Natural killer cell treated with Interleukin-12 subunit alpha and Interleukin-12 subunit beta and Interleukin-15 and Interleukin-18, amount 100 ng/mL, for 72 hours (primary cell): ENCODE measurements at regions not wholly inside any gene's neighbourhood (a gene's known extent, or its start where the extent isn't known, plus 50 kb on each side); places are given as distances from the start of the nearest gene placed in this dataset.

Experiments used
- ATAC-seq, 2 donors: fragments of 150-1000 bp; cut with Tn5 transposase in 1 of 2; sonication (Bioruptor Pico), chemical (Tn5 transposase) in 1 of 2; 2 replicates each; pipeline ENCODE4 v1.10.0; 2021
- DNase-seq: peaks from one replicate; pipeline ENCODE4 v3.0.0; 2022; ENCODE audit warnings: low spot score
- H3K27ac Mint-ChIP-seq, 2 donors: 1 replicate in 1 of 2; 2 replicates in 1 of 2; pipeline ENCODE4 v1.8.0; 2022; ENCODE audit warnings: mixed read lengths in 2 of 2, mild to moderate bottlenecking in 1 of 2, moderate library complexity in 1 of 2
- H3K27me3 Mint-ChIP-seq, 2 donors: 1 replicate in 1 of 2; 2 replicates in 1 of 2; pipeline ENCODE4 v1.8.0; 2022; ENCODE audit warnings: mixed read lengths in 2 of 2
- H3K36me3 Mint-ChIP-seq: one replicate; pipeline ENCODE4 v1.8.0; 2022; ENCODE audit warnings: mixed read lengths
- H3K4me1 Mint-ChIP-seq, 2 donors: 1 replicate in 1 of 2; 2 replicates in 1 of 2; pipeline ENCODE4 v1.8.0; 2022; ENCODE audit warnings: low read depth in 2 of 2, mixed read lengths in 2 of 2, mild to moderate bottlenecking in 1 of 2
- H3K4me3 Mint-ChIP-seq: one replicate; pipeline ENCODE4 v1.8.0; 2022; ENCODE audit warnings: mixed read lengths
- H3K9me3 Mint-ChIP-seq: 2 replicates; pipeline ENCODE4 v1.8.0; 2022; ENCODE audit warnings: mixed read lengths

DNA sequence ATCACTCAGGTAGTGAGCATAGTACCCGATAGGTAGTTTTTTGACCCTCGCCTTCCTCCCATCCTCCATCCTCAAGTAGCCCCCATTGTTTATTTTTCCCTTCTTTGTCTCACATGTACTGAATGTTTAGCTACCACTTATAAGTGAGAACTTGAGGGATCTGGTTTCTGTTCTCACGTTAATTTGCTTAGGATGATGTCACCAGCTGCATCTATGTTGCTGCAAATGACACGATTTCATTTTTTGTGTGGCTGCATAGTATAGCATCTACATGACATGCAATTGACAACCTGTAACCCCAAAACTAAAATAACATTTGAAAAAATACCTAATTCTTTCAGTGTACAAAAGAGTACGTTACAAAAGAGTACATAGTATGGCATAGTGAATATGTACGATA is 254.0 kb upstream of the NOVA1 start:
- H3K9me3 Mint-ChIP-seq: peaks cover 13% of the 10 kb centered on the region
- H3K4me3 Mint-ChIP-seq: no peak overlapping the region
- ATAC-seq (no peak), DNase-seq (no peak)
- no peaks in the 10 kb centered on the region for H3K4me1 Mint-ChIP-seq
- no peaks in the 10 kb centered on the region for H3K27me3 Mint-ChIP-seq
- peaks cover 4% of the 10 kb centered on the region for H3K36me3 Mint-ChIP-seq
- H3K27ac Mint-ChIP-seq: no peak overlapping the region

DNA sequence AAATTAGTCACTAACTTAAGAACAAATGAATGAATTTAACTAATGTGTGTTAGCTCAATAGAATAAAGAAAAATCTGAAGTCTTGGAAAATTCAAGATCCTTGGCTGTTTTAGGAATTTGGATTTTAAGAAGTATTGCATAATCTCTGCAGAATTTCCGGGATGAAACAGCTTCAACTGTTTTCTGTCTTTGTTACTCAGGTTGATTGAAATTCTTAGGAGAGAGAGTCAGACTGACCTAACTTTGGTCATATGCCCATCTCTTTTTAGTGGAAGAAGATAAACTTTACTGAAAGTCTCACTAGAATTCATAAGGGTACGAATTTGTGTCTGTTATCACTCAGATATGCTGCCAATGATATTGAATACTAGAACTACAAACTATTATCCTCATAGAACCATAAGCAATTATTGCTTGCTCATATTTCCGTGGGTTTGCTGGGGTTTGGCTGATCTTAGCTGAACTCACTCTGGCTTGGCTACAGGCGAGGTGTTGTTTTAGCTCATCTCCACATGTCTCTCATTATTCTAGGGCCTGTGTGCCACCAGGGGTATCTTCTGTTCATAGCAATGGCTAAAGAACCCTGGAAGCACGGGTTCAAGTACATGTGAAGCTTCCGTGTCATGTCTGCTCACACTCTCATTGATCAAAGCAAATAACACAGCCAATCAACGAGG is 257.4 kb upstream of the NOVA1 start:
- DNase-seq (no peak), ATAC-seq (no peak)
- H3K36me3 Mint-ChIP-seq: peaks cover 4% of the 10 kb centered on the region
- H3K27ac Mint-ChIP-seq: no peak overlapping the region
- H3K27me3 Mint-ChIP-seq: no peaks in the 10 kb centered on the region
- H3K4me3 Mint-ChIP-seq: no peak overlapping the region
- H3K9me3 Mint-ChIP-seq: peaks cover 9% of the 10 kb centered on the region
- H3K4me1 Mint-ChIP-seq: no peaks in the 10 kb centered on the region

DNA sequence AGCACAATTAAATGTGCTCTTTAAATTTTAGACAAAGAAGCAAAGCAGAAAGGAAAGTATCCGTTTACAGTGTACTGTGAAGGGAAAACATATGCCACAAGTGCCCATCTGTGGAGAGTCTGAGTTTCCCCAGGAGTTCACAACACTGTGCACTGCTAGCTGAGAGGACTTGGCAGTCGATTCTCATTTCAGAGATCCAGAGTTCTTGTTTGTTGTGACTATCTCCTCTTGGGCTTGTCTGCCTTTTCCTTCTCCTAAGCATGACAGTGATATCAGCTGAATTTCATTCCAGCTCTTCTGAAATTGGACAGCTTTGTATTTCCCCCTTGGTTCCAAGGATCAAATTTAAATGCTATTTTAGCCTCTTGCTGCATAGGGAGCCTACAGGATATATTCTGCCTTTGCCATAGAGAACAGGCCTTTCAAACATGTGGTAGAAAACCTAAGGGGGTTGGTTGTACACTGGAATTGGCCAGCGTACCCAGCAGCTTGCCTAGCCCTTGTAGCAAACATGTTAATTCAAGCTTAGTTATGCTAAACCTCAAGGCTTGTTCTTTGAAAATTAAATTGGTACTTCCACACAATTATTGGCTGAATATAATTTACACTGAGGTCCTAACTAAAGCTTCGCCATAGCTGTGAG is 259.2 kb upstream of the NOVA1 start:
- no peaks in the 10 kb centered on the region for H3K4me1 Mint-ChIP-seq
- no peak for ATAC-seq
- H3K27me3 Mint-ChIP-seq: no peaks in the 10 kb centered on the region
- H3K27ac Mint-ChIP-seq: no peak overlapping the region
- H3K36me3 Mint-ChIP-seq: peaks cover 4% of the 10 kb centered on the region
- peaks cover 9% of the 10 kb centered on the region for H3K9me3 Mint-ChIP-seq
- no peak for DNase-seq
- no peak overlapping the region for H3K4me3 Mint-ChIP-seq

DNA sequence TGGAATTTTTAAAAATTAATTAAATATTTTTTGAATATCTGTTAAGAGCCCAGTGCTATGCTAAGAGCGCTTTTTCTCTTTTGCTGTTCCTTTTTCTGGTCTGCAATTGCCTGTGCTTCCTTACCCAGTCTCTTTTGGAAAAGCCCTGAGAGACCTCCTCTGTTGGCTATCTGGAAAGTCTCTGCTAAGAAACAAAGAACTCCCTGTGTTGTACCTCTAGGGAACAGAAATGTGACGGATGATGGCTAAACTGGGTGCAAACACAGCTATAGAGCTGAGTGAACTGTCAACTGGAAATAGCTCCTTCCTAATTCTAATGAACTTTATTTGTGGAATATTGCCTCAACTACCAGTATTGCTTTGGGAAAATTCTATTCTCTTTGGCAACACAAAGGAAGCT is 261.6 kb upstream of the NOVA1 start:
- no peak for ATAC-seq
- Mint-ChIP-seq H3K9me3 (peaks cover 3% of the 10 kb centered on the region), H3K36me3 (peaks cover 4% of the 10 kb centered on the region), H3K27ac (no peak overlapping the region), H3K27me3 (no peaks in the 10 kb centered on the region), H3K4me3 (no peak overlapping the region), H3K4me1 (no peaks in the 10 kb centered on the region)
- no peak for DNase-seq

DNA sequence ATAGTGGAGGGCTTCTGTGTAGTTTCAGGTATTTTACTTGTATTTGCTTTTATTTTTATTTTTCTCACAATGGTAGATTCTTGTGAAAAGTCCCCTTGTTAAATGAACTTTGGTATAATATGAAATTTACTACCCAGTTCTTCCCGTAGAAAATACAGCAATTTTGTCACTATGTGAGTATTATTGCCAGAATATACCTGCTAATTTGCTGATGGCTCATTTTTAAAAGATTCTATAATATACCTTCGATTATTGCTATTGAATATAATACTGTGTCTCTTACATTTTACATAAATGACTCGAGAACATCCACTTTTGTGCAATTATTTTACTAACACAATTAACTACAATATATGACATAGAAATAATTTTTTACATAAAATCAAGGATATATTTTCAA is 262.3 kb upstream of the NOVA1 start:
- peaks cover 4% of the 10 kb centered on the region for H3K36me3 Mint-ChIP-seq
- no peak for ATAC-seq
- H3K27ac Mint-ChIP-seq: no peak overlapping the region
- no peaks in the 10 kb centered on the region for H3K27me3 Mint-ChIP-seq
- peaks cover 3% of the 10 kb centered on the region for H3K9me3 Mint-ChIP-seq
- no peak overlapping the region for H3K4me3 Mint-ChIP-seq
- no peak for DNase-seq
- H3K4me1 Mint-ChIP-seq: no peaks in the 10 kb centered on the region

DNA sequence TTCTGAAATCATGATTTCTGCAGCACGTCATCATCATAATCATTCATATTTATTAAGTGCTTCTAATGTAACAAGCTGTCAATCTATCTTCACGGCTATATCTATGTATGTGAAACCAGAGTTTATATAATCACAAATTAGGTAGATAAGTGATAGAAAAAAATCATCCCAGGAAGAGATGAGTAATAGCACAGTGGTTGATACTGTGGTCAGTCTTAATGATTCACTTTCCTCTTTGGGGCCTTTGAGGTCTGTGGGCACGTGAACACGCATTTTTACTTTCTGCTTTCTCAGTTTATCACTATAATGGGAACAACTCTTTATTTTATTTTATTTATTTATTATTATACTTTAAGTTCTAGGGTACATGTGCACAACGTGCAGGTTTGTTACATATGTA is 265.9 kb upstream of the NOVA1 start:
- peaks cover 2% of the 10 kb centered on the region for H3K9me3 Mint-ChIP-seq
- DNase-seq (no peak), ATAC-seq (no peak)
- no peak overlapping the region for H3K27ac Mint-ChIP-seq
- no peaks in the 10 kb centered on the region for H3K27me3 Mint-ChIP-seq
- H3K36me3 Mint-ChIP-seq: no peaks in the 10 kb centered on the region
- no peak overlapping the region for H3K4me3 Mint-ChIP-seq
- no peaks in the 10 kb centered on the region for H3K4me1 Mint-ChIP-seq

DNA sequence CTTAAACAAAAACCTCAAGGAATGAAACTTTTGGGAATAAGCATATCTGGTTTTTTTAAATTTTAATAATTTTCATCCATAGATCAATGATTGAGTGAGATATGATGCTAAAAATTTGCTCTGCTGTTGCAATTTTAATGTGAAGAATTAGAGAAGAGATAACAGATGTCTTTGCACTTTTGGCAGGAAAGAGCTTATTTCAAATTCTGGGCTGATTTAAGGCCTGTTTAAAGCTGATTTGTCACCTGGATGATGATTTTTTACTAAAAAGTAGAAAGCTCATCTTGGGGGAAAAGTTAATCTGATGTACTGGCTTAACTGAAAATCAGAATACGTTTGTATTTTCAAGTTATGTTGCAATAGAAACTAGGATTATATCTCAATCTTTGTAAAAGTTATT is 268.9 kb upstream of the NOVA1 start:
- Mint-ChIP-seq H3K36me3 (no peaks in the 10 kb centered on the region), H3K9me3 (peaks cover 6% of the 10 kb centered on the region), H3K4me3 (no peak overlapping the region), H3K4me1 (no peaks in the 10 kb centered on the region), H3K27me3 (no peaks in the 10 kb centered on the region), H3K27ac (no peak overlapping the region)
- DNase-seq (no peak), ATAC-seq (no peak)

DNA sequence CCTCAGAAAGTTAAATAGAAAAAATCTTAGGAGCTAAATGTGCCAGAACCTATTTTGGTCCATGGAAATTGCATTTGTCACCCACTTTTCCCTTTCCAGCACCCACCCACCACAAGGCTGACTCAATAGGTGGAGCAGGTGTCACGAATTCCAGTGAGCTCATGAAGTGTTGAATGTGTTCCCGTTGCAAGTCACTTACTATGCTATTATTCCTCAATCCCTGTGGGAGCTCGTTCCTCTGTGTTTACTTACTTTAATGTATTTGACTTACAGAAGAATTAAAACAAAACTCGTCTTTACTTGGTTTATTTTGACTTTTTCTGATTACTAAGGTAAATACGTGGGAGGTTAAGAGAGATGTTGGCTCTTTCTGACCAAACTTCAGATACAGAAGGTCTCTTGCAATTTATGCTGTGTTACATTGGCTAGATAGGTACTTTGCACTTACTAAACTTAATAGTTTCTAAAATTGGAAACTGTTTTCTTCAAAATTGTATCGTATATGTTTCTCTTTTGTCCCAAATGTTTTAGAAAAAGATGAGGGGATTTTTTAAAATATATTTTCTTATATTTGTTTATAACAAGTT is 269.4 kb upstream of the NOVA1 start:
- H3K36me3 Mint-ChIP-seq: no peaks in the 10 kb centered on the region
- no peak overlapping the region for H3K27ac Mint-ChIP-seq
- H3K9me3 Mint-ChIP-seq: peaks cover 6% of the 10 kb centered on the region
- no peak for ATAC-seq
- DNase-seq: no peak
- no peaks in the 10 kb centered on the region for H3K4me1 Mint-ChIP-seq
- H3K4me3 Mint-ChIP-seq: no peak overlapping the region
- no peaks in the 10 kb centered on the region for H3K27me3 Mint-ChIP-seq

DNA sequence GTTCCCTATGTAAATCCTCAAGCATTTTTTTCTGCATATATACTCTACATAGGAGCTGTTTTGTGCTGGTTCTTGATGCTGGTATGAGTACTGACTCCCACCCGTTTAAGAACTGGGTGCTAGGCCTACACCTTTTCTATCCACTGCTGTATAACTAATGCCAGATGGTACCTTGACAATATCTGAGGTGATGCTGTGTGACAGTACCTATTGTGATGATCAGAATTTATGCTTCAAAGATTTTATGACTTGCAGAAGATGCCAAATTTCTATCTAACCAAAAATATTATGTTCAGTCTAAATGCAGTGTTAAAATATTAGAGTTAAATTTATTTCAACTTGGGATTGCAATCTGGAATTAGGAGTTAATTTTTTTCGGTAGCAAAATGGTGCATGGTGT is 272.3 kb upstream of the NOVA1 start:
- Mint-ChIP-seq H3K36me3 (peaks cover 4% of the 10 kb centered on the region), H3K27ac (no peak overlapping the region), H3K4me3 (no peak overlapping the region), H3K4me1 (no peaks in the 10 kb centered on the region), H3K9me3 (peaks cover 17% of the 10 kb centered on the region), H3K27me3 (no peaks in the 10 kb centered on the region)
- no peak for ATAC-seq
- DNase-seq: no peak

DNA sequence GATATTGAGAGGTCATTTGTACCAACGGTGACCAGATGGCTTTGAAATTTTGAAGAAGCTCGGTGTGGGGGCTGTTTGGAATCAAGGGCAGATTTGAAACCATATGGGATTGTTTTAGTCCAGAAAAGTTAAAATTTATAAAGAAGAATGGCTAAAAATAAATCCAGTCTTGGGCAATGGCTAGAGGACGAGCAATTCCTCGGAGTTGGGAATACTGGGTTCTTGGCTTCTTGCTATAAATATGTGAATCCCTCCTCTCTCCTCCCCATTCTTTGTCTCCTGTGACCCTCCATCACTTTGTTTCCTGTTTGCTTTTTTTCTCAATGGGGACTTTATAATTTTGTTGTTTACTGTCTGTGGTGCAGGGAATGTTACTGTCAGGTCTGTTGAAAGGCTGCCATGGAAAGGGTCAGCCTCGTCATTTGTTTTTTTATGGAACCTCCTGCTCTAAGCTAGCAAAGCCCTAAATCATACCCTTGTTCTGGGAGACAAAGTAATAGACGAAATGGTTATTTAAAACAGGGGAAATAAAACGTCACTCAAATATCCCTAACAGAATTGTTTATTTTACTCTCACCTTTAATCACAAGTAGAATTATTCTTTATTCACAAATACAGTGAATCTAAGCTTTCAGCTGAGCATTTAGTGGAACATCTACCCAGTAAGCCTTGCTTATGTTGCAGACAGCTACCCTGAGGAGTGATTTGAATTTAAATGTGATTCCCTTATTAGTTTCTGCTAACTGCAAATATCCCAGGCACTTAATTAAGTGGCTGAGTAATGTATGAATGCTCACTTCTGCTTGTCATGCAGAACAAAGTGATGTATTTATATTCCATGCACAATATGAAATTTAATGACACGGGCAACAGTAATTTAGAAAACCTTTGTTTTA is 273.1 kb upstream of the NOVA1 start:
- no peak overlapping the region for H3K4me3 Mint-ChIP-seq
- ATAC-seq: no peak

DNA sequence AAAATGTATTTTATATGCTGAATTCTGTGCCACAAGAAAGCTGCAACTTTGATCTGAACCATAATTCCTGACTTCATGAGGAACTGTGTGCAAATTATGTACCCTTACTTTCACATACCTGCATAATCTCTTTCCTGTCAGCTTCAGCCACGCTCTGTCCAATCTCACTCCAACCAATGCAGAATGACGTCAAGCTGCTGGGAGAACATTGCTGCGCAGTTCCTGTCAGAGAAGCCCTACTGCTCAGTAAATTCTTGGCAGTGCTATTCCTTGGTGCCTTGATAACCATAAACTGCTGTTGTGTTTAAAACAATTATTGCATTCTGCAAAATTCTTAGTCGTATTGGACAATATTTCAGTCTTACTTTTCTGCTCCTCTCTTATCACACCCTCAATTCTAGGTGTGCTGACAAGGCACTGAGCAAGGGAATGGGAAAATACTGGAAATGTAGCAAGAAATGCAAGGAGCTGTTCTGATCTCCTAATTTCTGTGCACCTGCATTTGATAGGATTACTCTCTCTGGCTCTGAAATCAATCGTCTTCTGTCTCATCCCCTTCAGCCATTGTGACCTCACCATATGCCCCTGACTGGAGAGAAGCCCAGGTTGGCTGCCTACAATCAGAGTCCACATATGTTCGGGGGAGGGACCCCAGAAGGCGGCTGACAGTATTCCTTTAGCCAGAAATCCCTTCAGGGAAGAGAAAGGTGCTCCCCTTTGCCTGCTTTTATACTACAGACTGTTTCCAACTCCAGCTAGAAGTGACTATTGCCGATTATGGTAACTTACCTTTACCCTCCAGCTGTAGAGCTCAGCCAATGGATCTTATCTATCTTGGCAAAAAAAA is 274.9 kb upstream of the NOVA1 start:
- no peak overlapping the region for H3K4me3 Mint-ChIP-seq
- H3K36me3 Mint-ChIP-seq: peaks cover 9% of the 10 kb centered on the region
- peaks cover 22% of the 10 kb centered on the region for H3K9me3 Mint-ChIP-seq
- no peaks in the 10 kb centered on the region for H3K27me3 Mint-ChIP-seq
- DNase-seq: no peak
- ATAC-seq: no peak
- H3K27ac Mint-ChIP-seq: no peak overlapping the region
- H3K4me1 Mint-ChIP-seq: no peaks in the 10 kb centered on the region

More for the DNA sequence above, 273.1 kb upstream of the NOVA1 start:
- H3K27me3 Mint-ChIP-seq: no peaks in the 10 kb centered on the region
- no peak overlapping the region for H3K27ac Mint-ChIP-seq
- H3K36me3 Mint-ChIP-seq: peaks cover 4% of the 10 kb centered on the region
- no peaks in the 10 kb centered on the region for H3K4me1 Mint-ChIP-seq
- DNase-seq: no peak
- peaks cover 20% of the 10 kb centered on the region for H3K9me3 Mint-ChIP-seq

DNA sequence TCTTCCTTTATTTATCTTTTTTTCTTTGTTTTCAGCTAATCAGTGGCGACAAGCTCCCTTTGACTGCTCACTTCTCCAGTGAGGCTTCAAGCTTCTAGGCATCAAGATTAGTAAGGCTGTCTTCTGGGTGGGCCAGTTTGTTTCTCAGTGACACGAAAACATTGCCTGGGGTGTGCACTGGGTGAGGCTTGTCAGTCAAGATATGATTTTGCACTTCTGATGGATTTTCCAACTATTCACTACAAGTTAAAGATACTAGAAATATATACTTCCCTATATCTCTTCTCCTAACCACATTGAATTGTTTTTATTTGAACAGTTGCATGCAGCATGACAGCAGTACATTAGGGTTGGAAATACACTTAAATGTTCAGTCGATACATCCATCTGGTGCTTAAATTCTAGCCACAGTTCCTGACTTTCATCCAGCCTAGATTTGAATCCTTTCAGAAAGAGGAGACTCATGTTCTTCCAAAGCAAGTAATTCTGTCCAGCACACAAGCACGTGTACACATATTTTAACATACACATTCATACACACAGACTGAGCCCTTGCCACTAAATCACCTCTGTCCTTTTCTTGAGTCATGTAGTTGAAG is 275.6 kb upstream of the NOVA1 start:
- no peak for DNase-seq
- Mint-ChIP-seq H3K4me3 (no peak overlapping the region), H3K27me3 (no peaks in the 10 kb centered on the region), H3K9me3 (peaks cover 22% of the 10 kb centered on the region), H3K36me3 (peaks cover 9% of the 10 kb centered on the region), H3K4me1 (no peaks in the 10 kb centered on the region), H3K27ac (no peak overlapping the region)
- no peak for ATAC-seq

DNA sequence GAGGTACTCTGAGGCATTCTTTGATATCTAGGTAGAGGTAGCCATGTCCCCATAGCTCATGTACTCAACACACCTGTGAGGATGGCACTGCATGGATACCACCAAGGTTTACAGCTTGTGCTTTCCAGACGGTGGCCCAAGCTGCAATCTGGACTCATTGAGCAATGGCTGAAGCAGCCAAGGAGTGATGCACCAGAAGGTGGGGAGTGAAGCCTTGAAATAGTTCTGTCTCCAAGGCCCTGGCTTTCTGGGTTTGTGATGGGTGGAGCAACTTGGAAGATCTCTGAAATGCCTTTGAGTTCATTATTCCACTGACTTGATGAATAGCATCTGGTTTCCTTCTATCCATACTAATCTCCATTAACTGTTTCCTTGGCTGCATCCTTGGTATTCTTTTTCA is 290.0 kb upstream of the NOVA1 start:
- Mint-ChIP-seq H3K27ac (no peak overlapping the region), H3K36me3 (no peaks in the 10 kb centered on the region), H3K4me3 (no peak overlapping the region), H3K9me3 (peaks cover 14% of the 10 kb centered on the region), H3K27me3 (no peaks in the 10 kb centered on the region), H3K4me1 (no peaks in the 10 kb centered on the region)
- DNase-seq (no peak), ATAC-seq (no peak)
